ENCODE measurements at regions not wholly inside any gene's neighbourhood (a gene's known extent, or its start where the extent isn't known, plus 50 kb on each side); places are given as distances from the start of the nearest gene placed in this dataset.

GRCh38 chr1:208527156-208527555 lies 283.0 kb upstream of the PLXNA2 start:
- WGBS: 81% methylated on average over 4 of the region's 5 CpGs
- Histone ChIP-seq H2BK120ac (ENCODE audit: low read depth, low read length) (no peak overlapping the region), H3K9me3 (ENCODE audit: control insufficient read depth, low read length) (no peaks in the 10 kb centered on the region), H2BK5ac (ENCODE audit: low read depth, low read length, poor library complexity, severe bottlenecking) (no peak overlapping the region), H3K79me1 (replicated peaks; ENCODE audit: low read length, poor library complexity, severe bottlenecking) (no peaks in the 10 kb centered on the region), H2AK5ac (ENCODE audit: low read length, severe bottlenecking) (no peak overlapping the region), H4K91ac (ENCODE audit: low read length) (no peak overlapping the region), H2BK12ac (ENCODE audit: low read length in 2 of 2) (no peak overlapping the region), H3K4me2 (ENCODE audit: low read length, poor library complexity, severe bottlenecking) (no peak overlapping the region), H3K4ac (ENCODE audit: low read depth in 1 of 2, low read length in 2 of 2) (no peak overlapping the region), H3K4me1 (ENCODE audit: control insufficient read depth, insufficient read depth, low read depth, low read length) (no peaks in the 10 kb centered on the region), H3K4me3 (ENCODE audit: insufficient read depth in 1 of 2, low read depth in 1 of 2, low read length in 2 of 2) (no peak overlapping the region), H2AFZ (ENCODE audit: low read depth, low read length) (no peak overlapping the region), H3K27ac (ENCODE audit: low read length, poor library complexity, severe bottlenecking) (no peak overlapping the region), H3K23ac (ENCODE audit: low read length in 2 of 2) (no peak overlapping the region), H3K36me3 (ENCODE audit: control insufficient read depth in 1 of 2, insufficient read depth in 2 of 2, low read depth in 1 of 2, low read length in 2 of 2) (no peaks in the 10 kb centered on the region), H4K8ac (ENCODE audit: low read length) (no peak overlapping the region), H3K18ac (ENCODE audit: low read depth in 1 of 2, low read length in 2 of 2) (no peak overlapping the region), H3K27me3 (ENCODE audit: control insufficient read depth in 1 of 2, insufficient read depth in 1 of 2, low read length in 2 of 2) (peaks cover 5 to 8% of the 10 kb centered on the region in 2 experiments), H3K9ac (ENCODE audit: low read length) (no peak overlapping the region), H2BK15ac (ENCODE audit: low read depth, poor library complexity, severe bottlenecking) (no peak overlapping the region), H3K14ac (ENCODE audit: low read length in 2 of 2) (no peak overlapping the region)
- no peak for DNase-seq

- Histone ChIP-seq H2AK5ac (ENCODE audit: low read length, severe bottlenecking) (no peak overlapping the region), H3K4me2 (ENCODE audit: low read length, poor library complexity, severe bottlenecking) (no peak overlapping the region), H3K14ac (ENCODE audit: low read length in 2 of 2) (no peak overlapping the region), H2BK12ac (ENCODE audit: low read length in 2 of 2) (no peak overlapping the region), H3K36me3 (ENCODE audit: control insufficient read depth in 1 of 2, insufficient read depth in 2 of 2, low read depth in 1 of 2, low read length in 2 of 2) (no peaks in the 10 kb centered on the region), H4K91ac (ENCODE audit: low read length) (no peak overlapping the region), H3K27me3 (ENCODE audit: control insufficient read depth in 1 of 2, insufficient read depth in 1 of 2, low read length in 2 of 2) (peaks cover 11 to 15% of the 10 kb centered on the region in 2 experiments), H3K79me1 (replicated peaks; ENCODE audit: low read length, poor library complexity, severe bottlenecking) (no peaks in the 10 kb centered on the region), H3K4me1 (ENCODE audit: control insufficient read depth, insufficient read depth, low read depth, low read length) (no peaks in the 10 kb centered on the region), H3K23ac (ENCODE audit: low read length in 2 of 2) (no peak overlapping the region), H3K27ac (ENCODE audit: low read length, poor library complexity, severe bottlenecking) (no peak overlapping the region), H3K9ac (ENCODE audit: low read length) (no peak overlapping the region), H3K4ac (ENCODE audit: low read depth in 1 of 2, low read length in 2 of 2) (no peak overlapping the region), H2BK120ac (ENCODE audit: low read depth, low read length) (no peak overlapping the region), H3K9me3 (ENCODE audit: control insufficient read depth, low read length) (no peaks in the 10 kb centered on the region), H2BK15ac (ENCODE audit: low read depth, poor library complexity, severe bottlenecking) (no peak overlapping the region), H4K8ac (ENCODE audit: low read length) (no peak overlapping the region), H2BK5ac (ENCODE audit: low read depth, low read length, poor library complexity, severe bottlenecking) (no peak overlapping the region), H3K18ac (ENCODE audit: low read depth in 1 of 2, low read length in 2 of 2) (no peak overlapping the region), H2AFZ (ENCODE audit: low read depth, low read length) (no peak overlapping the region), H3K4me3 (ENCODE audit: insufficient read depth in 1 of 2, low read depth in 1 of 2, low read length in 2 of 2) (no peak overlapping the region)
- no peak for DNase-seq
- 72% methylated on average over 13 of the region's 13 CpGs for WGBS
These were observed 284.5 kb upstream of the PLXNA2 start for GRCh38 chr1:208528578-208529240.

GRCh38 chr1:208531003-208531750 lies 287.0 kb upstream of the PLXNA2 start:
- no peak overlapping the region for H3K9ac ChIP-seq (ENCODE audit: low read length)
- no peak overlapping the region for H2BK120ac ChIP-seq (ENCODE audit: low read depth, low read length)
- H3K4me3 ChIP-seq (ENCODE audit: insufficient read depth in 1 of 2, low read depth in 1 of 2, low read length in 2 of 2): no peak overlapping the region
- no peaks in the 10 kb centered on the region for H3K36me3 ChIP-seq (ENCODE audit: control insufficient read depth in 1 of 2, insufficient read depth in 2 of 2, low read depth in 1 of 2, low read length in 2 of 2)
- WGBS: 82% methylated on average over 11 of the region's 11 CpGs
- H4K8ac ChIP-seq (ENCODE audit: low read length): no peak overlapping the region
- peaks cover 14 to 20% of the 10 kb centered on the region in 2 experiments for H3K27me3 ChIP-seq (ENCODE audit: control insufficient read depth in 1 of 2, insufficient read depth in 1 of 2, low read length in 2 of 2)
- no peak overlapping the region for H3K4me2 ChIP-seq (ENCODE audit: low read length, poor library complexity, severe bottlenecking)
- H2AK5ac ChIP-seq (ENCODE audit: low read length, severe bottlenecking): no peak overlapping the region
- no peak overlapping the region for H2BK15ac ChIP-seq (ENCODE audit: low read depth, poor library complexity, severe bottlenecking)
- no peak overlapping the region for H3K4ac ChIP-seq (ENCODE audit: low read depth in 1 of 2, low read length in 2 of 2)
- no peak overlapping the region for H2AFZ ChIP-seq (ENCODE audit: low read depth, low read length)
- no peak for DNase-seq
- H4K91ac ChIP-seq (ENCODE audit: low read length): no peak overlapping the region
- no peak overlapping the region for H3K23ac ChIP-seq (ENCODE audit: low read length in 2 of 2)
- no peak overlapping the region for H2BK12ac ChIP-seq (ENCODE audit: low read length in 2 of 2)
- no peak overlapping the region for H3K14ac ChIP-seq (ENCODE audit: low read length in 2 of 2)
- H3K4me1 ChIP-seq (ENCODE audit: control insufficient read depth, insufficient read depth, low read depth, low read length): no peaks in the 10 kb centered on the region
- no peak overlapping the region for H2BK5ac ChIP-seq (ENCODE audit: low read depth, low read length, poor library complexity, severe bottlenecking)
- no peak overlapping the region for H3K18ac ChIP-seq (ENCODE audit: low read depth in 1 of 2, low read length in 2 of 2)
- no peak overlapping the region for H3K27ac ChIP-seq (ENCODE audit: low read length, poor library complexity, severe bottlenecking)
- H3K9me3 ChIP-seq (ENCODE audit: control insufficient read depth, low read length): no peaks in the 10 kb centered on the region
- no peaks in the 10 kb centered on the region for H3K79me1 ChIP-seq (replicated peaks; ENCODE audit: low read length, poor library complexity, severe bottlenecking)

- no peak for DNase-seq
- no peak overlapping the region for H4K91ac ChIP-seq (ENCODE audit: low read length)
- no peak overlapping the region for H2AFZ ChIP-seq (ENCODE audit: low read depth, low read length)
- no peak overlapping the region for H2BK15ac ChIP-seq (ENCODE audit: low read depth, poor library complexity, severe bottlenecking)
- H3K27me3 ChIP-seq (ENCODE audit: control insufficient read depth in 1 of 2, insufficient read depth in 1 of 2, low read length in 2 of 2): peaks cover 9 to 19% of the 10 kb centered on the region in 2 experiments
- H2BK12ac ChIP-seq (ENCODE audit: low read length in 2 of 2): no peak overlapping the region
- no peak overlapping the region for H3K4ac ChIP-seq (ENCODE audit: low read depth in 1 of 2, low read length in 2 of 2)
- no peak overlapping the region for H4K8ac ChIP-seq (ENCODE audit: low read length)
- H3K4me3 ChIP-seq (ENCODE audit: insufficient read depth in 1 of 2, low read depth in 1 of 2, low read length in 2 of 2): no peak overlapping the region
- no peaks in the 10 kb centered on the region for H3K9me3 ChIP-seq (ENCODE audit: control insufficient read depth, low read length)
- H2AK5ac ChIP-seq (ENCODE audit: low read length, severe bottlenecking): no peak overlapping the region
- H3K18ac ChIP-seq (ENCODE audit: low read depth in 1 of 2, low read length in 2 of 2): no peak overlapping the region
- no peak overlapping the region for H3K14ac ChIP-seq (ENCODE audit: low read length in 2 of 2)
- H3K9ac ChIP-seq (ENCODE audit: low read length): no peak overlapping the region
- H3K79me1 ChIP-seq (replicated peaks; ENCODE audit: low read length, poor library complexity, severe bottlenecking): no peaks in the 10 kb centered on the region
- H3K4me1 ChIP-seq (ENCODE audit: control insufficient read depth, insufficient read depth, low read depth, low read length): no peaks in the 10 kb centered on the region
- 78% methylated on average over 6 of the region's 7 CpGs for WGBS
- H2BK5ac ChIP-seq (ENCODE audit: low read depth, low read length, poor library complexity, severe bottlenecking): no peak overlapping the region
- no peak overlapping the region for H3K23ac ChIP-seq (ENCODE audit: low read length in 2 of 2)
- no peak overlapping the region for H3K4me2 ChIP-seq (ENCODE audit: low read length, poor library complexity, severe bottlenecking)
- H3K36me3 ChIP-seq (ENCODE audit: control insufficient read depth in 1 of 2, insufficient read depth in 2 of 2, low read depth in 1 of 2, low read length in 2 of 2): no peaks in the 10 kb centered on the region
- H2BK120ac ChIP-seq (ENCODE audit: low read depth, low read length): no peak overlapping the region
- H3K27ac ChIP-seq (ENCODE audit: low read length, poor library complexity, severe bottlenecking): no peak overlapping the region
These were observed 289.8 kb upstream of the PLXNA2 start for GRCh38 chr1:208533746-208534598.

All from mesenchymal stem cell (in vitro differentiated cells and primary cell).